ENCODE measurements at regions not wholly inside any gene's neighbourhood (a gene's known extent, or its start where the extent isn't known, plus 50 kb on each side); places are given as distances from the start of the nearest gene placed in this dataset.

DNA sequence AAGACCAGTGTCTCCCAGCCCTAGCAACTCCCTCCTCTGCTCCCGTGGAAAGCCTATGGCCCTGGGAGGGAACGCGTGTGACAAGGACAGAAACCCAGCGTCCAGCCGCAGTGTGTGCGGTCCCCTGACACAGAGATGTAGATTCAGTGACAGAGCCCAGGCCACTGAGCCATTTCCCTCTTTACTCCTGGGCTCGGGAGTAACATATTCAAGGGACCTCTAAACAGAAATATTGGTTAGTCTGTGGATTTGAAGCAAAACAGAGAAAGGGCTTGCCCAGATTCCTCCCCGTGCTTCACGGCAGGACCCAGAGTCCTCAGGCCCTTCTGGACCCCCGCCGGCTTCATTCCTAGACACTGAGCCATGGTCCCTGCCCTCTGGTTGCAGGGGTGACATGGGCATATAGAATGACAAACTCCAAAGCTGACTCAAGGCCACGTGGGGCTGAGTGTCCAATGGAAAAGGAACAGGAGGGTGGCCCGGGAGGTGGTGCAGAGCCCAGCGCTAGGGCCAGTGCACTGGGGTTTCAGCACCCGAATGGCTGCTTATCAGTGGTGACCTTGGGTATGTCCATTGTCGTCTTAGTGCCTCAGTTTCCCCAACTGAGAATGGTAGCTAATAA, 248.2 kb downstream of the QKI start:
- no peaks in the 10 kb centered on the region for H3K9me3 ChIP-seq
- H3K4me1 ChIP-seq (replicated peaks): peaks cover 5% of the 10 kb centered on the region
- no peaks in the 10 kb centered on the region for H3K36me3 ChIP-seq
- H3K27ac ChIP-seq: no peak overlapping the region
- H3K27me3 ChIP-seq (replicated peaks; ENCODE audit: insufficient read depth): no peaks in the 10 kb centered on the region
- TF ChIP-seq, protein P1, sequence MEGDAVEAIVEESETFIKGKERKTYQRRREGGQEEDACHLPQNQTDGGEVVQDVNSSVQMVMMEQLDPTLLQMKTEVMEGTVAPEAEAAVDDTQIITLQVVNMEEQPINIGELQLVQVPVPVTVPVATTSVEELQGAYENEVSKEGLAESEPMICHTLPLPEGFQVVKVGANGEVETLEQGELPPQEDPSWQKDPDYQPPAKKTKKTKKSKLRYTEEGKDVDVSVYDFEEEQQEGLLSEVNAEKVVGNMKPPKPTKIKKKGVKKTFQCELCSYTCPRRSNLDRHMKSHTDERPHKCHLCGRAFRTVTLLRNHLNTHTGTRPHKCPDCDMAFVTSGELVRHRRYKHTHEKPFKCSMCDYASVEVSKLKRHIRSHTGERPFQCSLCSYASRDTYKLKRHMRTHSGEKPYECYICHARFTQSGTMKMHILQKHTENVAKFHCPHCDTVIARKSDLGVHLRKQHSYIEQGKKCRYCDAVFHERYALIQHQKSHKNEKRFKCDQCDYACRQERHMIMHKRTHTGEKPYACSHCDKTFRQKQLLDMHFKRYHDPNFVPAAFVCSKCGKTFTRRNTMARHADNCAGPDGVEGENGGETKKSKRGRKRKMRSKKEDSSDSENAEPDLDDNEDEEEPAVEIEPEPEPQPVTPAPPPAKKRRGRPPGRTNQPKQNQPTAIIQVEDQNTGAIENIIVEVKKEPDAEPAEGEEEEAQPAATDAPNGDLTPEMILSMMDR (IDR thresholded peaks at IDR 0.05): no peak
- TF ChIP-seq POLR2AphosphoS5 (IDR thresholded peaks at IDR 0.05) (no peak), POLR2A (IDR thresholded peaks at IDR 0.05) (no peak)
- DNase-seq (ENCODE audit: low spot score): no peak
- no peak overlapping the region for H3K4me3 ChIP-seq
- intact Hi-C loops (cut with DNase I): no loop called here
- 93% methylated on average over 16 of the region's 16 CpGs for WGBS

DNA sequence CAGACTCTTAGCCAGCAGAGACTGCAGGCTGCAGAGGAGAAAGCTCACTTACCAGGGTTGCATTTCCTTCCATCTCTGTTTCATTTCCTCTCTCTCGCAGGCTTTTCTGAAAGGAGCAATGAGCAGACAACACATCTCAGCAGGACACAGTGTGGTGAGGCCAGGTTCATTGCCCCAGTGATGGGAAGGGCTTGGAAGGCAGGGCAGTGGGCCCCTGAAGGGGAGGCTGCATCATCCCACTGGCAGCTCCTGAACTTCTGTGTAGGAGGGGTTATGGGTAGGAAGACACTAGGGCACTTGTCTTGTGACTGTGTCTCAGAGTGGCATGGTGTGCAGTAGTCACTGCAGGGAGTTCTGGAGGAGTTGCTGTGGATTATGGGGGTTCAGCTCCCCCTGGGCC, 246.8 kb downstream of the QKI start:
- no peak overlapping the region for H3K27ac ChIP-seq
- TF ChIP-seq POLR2AphosphoS5 (IDR thresholded peaks at IDR 0.05) (no peak), POLR2A (IDR thresholded peaks at IDR 0.05) (no peak)
- TF ChIP-seq, protein P1 (IDR thresholded peaks at IDR 0.05): no peak
- no peaks in the 10 kb centered on the region for H3K36me3 ChIP-seq
- no peak overlapping the region for H3K4me3 ChIP-seq
- no peaks in the 10 kb centered on the region for H3K27me3 ChIP-seq (replicated peaks; ENCODE audit: insufficient read depth)
- whole genome bisulfite sequencing: 88% methylated on average over 1 of the region's 1 CpG
- intact Hi-C loops (cut with DNase I): no loop called here
- no peaks in the 10 kb centered on the region for H3K4me1 ChIP-seq (replicated peaks)
- no peaks in the 10 kb centered on the region for H3K9me3 ChIP-seq
- no peak for DNase-seq (ENCODE audit: low spot score)

DNA sequence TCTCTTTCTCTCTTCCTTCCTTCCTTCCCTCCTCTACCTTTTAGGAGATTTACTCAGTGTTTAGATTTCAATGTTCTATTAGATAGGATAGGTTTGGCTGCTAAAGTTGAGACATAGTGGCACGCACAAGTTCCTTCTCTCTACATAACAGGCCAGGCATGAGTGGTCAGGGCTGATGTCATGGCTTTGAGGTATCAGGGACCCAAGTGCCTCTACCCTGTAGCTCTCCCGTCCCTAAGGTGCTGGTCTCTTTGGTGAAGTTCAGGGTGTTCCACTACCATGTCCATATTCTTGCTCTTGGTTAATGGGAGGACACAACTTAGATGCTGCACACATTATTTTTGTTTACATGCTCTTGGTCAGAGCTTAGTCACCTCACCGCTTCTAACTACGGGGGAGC, 245.3 kb downstream of the QKI start:
- TF ChIP-seq POLR2A (IDR thresholded peaks at IDR 0.05) (no peak), POLR2AphosphoS5 (IDR thresholded peaks at IDR 0.05) (no peak)
- TF ChIP-seq, protein P1 (IDR thresholded peaks at IDR 0.05): no peak
- H3K36me3 ChIP-seq: no peaks in the 10 kb centered on the region
- no peaks in the 10 kb centered on the region for H3K4me1 ChIP-seq (replicated peaks)
- no peak overlapping the region for H3K4me3 ChIP-seq
- no peak overlapping the region for H3K27ac ChIP-seq
- no peaks in the 10 kb centered on the region for H3K27me3 ChIP-seq (replicated peaks; ENCODE audit: insufficient read depth)
- DNase-seq (ENCODE audit: low spot score): no peak
- no peaks in the 10 kb centered on the region for H3K9me3 ChIP-seq
- WGBS: 93% methylated on average over 4 of the region's 4 CpGs
- intact Hi-C loops (cut with DNase I): no loop called here

- H3K4me1 ChIP-seq (replicated peaks): no peaks in the 10 kb centered on the region
- 86% methylated on average over 7 of the region's 7 CpGs for WGBS
- H3K36me3 ChIP-seq: no peaks in the 10 kb centered on the region
- no peaks in the 10 kb centered on the region for H3K9me3 ChIP-seq
- H3K27ac ChIP-seq: no peak overlapping the region
- H3K27me3 ChIP-seq (replicated peaks; ENCODE audit: insufficient read depth): no peaks in the 10 kb centered on the region
- H3K4me3 ChIP-seq: no peak overlapping the region
- DNase-seq (ENCODE audit: low spot score): no peak
- TF ChIP-seq POLR2AphosphoS5 (IDR thresholded peaks at IDR 0.05): no peak
- TF ChIP-seq, protein P1 (IDR thresholded peaks at IDR 0.05): no peak
- TF ChIP-seq POLR2A (IDR thresholded peaks at IDR 0.05): no peak
- intact Hi-C loops (cut with DNase I): no loop called here
Measured at GRCh38 chr6:163655217-163656121, 241.0 kb downstream of the QKI start.
